ENCODE measurements at regions not wholly inside any gene's neighbourhood (a gene's known extent, or its start where the extent isn't known, plus 50 kb on each side); places are given as distances from the start of the nearest gene placed in this dataset.
"Not testable (repeated sequence)": the region's sequence is repeated elsewhere in the genome, so short reads cannot be mapped to it uniquely, and the experiment has no call there.

DNA sequence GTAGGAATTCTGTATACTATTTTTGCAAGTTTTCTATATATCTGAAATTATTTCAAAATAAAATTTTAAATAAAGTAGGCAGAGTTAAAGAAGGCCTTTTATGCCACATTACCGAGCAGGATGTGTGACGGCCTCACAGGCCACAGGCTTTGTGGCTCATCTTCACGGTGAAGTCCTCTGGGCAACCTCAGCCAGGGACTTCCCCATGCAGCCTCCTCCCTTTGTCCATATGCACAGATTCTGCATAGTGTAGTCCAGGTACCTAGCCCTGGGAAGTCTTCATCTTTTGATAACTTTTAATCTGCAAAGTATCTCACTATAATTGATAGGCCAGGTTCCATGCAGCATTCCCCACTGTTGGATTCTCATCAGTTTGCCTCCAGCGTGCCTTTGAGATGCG, 62.8 kb downstream of the ARHGAP11B start:
- not testable (repeated sequence) for H3K4me3 Mint-ChIP-seq (ENCODE audit: unreplicated experiment); H3K27me3 Mint-ChIP-seq (ENCODE audit: low read depth); H3K36me3 Mint-ChIP-seq (ENCODE audit: low read depth); H3K4me1 Mint-ChIP-seq (ENCODE audit: low read depth); H3K27ac Mint-ChIP-seq (ENCODE audit: unreplicated experiment); H3K9me3 Mint-ChIP-seq (ENCODE audit: low read depth); DNase-seq (ENCODE audit: low spot score)

DNA sequence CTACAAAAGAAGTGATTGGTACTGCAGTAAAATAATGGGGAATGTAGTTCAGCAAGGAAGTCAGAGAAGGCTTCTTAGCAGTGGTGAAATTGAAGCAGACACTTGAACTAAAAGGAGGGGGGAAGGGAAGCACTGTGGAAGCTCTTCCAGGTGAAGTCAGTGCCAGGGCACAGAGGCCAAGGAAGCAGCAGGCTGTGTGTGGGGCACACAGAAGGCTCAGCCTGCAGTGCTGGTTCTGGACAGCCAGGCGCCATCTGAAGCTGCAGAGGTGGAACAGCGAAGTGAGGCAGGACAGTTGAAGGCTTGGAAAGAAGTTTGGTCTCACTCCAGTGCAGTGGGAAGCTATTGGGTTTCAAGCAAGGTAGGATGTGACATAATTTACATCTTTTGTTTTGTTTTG, 64.2 kb downstream of the ARHGAP11B start:
- H3K9me3 Mint-ChIP-seq (ENCODE audit: low read depth); H3K4me3 Mint-ChIP-seq (ENCODE audit: unreplicated experiment); DNase-seq (ENCODE audit: low spot score); H3K4me1 Mint-ChIP-seq (ENCODE audit: low read depth); H3K27me3 Mint-ChIP-seq (ENCODE audit: low read depth); H3K36me3 Mint-ChIP-seq (ENCODE audit: low read depth); H3K27ac Mint-ChIP-seq (ENCODE audit: unreplicated experiment): not testable (repeated sequence)

DNA sequence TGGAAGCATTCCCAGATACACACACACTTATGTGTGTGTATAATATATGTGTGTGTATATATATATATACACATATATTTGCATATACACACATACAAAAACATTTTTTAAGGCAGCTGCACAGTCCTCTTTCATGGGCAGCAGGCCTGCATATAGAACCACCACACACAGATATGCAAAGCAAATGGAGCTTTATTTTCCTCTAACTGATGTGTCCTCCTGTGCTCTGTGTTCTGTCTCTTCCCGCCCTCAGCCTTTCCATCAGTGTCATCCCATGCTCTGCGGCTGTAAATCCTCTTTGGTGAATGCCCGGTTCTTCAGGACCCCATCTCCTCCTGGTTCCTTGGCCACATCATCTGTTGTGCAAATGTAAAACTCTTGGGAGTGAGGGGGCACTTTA, 69.9 kb downstream of the ARHGAP11B start:
- not testable (repeated sequence) for H3K27ac Mint-ChIP-seq (ENCODE audit: unreplicated experiment); H3K4me1 Mint-ChIP-seq (ENCODE audit: low read depth); H3K9me3 Mint-ChIP-seq (ENCODE audit: low read depth)

DNA sequence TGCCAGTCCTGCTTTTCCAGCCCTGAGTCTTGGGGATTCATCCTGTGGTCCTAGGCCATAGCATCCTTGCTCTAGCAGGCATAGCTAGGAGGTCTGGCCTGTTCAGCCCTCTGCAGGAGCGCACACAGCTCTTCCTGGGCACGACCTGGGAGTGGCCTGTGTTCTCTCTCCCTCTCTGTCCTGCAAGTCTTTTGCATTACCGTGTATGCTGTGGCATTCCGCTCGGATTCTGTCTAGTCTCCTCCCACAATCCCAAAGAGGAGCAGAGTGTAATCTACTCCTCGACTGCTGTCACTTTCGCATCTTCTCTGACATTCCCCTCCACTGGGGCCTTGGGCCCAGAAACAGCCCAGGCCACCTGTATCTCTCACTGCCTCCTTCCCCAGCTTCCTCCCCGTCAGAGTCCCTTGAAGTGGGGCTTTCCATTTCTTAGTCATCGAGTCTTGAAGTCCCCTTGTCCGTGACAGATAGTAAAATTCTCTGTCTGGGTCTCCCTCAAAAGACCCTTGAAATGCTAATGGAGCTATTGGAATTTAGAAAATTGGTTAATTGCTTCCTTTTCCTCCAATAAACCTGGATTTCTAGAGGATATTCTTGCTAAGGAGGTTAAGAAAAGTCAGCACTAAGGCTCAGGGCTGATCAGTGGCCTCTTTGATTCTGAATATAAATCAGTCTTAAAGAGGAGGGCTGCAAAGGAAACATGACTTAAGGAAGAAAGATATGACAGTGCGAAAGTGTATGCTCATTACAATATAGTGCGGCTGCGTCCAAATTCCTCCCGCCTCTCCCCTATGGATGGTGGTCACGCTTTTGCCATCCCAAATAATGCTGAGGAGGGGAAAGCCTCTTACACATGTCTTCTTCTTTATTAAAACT, 70.7 kb downstream of the ARHGAP11B start:
- not testable (repeated sequence) for H3K27ac Mint-ChIP-seq (ENCODE audit: unreplicated experiment); H3K36me3 Mint-ChIP-seq (ENCODE audit: low read depth); DNase-seq (ENCODE audit: low spot score); H3K4me3 Mint-ChIP-seq (ENCODE audit: unreplicated experiment); H3K27me3 Mint-ChIP-seq (ENCODE audit: low read depth); H3K9me3 Mint-ChIP-seq (ENCODE audit: low read depth); H3K4me1 Mint-ChIP-seq (ENCODE audit: low read depth)

More for the DNA sequence above, 69.9 kb downstream of the ARHGAP11B start:
- not testable (repeated sequence) for H3K4me3 Mint-ChIP-seq (ENCODE audit: unreplicated experiment); DNase-seq (ENCODE audit: low spot score); H3K36me3 Mint-ChIP-seq (ENCODE audit: low read depth); H3K27me3 Mint-ChIP-seq (ENCODE audit: low read depth)

DNA sequence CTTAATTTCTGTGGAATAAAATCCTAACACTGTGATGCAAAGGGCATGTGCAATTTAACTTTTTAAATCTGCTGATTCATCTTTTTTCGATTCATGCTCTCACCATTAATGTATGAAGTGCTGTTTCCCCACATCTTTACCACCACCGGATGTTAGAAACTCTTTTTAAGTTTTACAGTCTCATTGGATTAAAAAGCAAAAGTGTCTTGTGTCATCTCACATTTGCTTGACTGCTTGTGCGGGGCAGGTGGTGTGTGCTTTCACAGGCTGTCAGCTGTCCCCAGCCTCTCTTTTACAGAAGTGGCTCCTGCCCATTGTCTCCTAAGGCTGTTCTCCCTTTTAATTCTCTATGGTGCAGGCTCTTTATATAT, 71.4 kb downstream of the ARHGAP11B start:
- not testable (repeated sequence) for H3K4me1 Mint-ChIP-seq (ENCODE audit: low read depth); H3K36me3 Mint-ChIP-seq (ENCODE audit: low read depth); H3K4me3 Mint-ChIP-seq (ENCODE audit: unreplicated experiment); H3K27ac Mint-ChIP-seq (ENCODE audit: unreplicated experiment); DNase-seq (ENCODE audit: low spot score); H3K9me3 Mint-ChIP-seq (ENCODE audit: low read depth); H3K27me3 Mint-ChIP-seq (ENCODE audit: low read depth)

DNA sequence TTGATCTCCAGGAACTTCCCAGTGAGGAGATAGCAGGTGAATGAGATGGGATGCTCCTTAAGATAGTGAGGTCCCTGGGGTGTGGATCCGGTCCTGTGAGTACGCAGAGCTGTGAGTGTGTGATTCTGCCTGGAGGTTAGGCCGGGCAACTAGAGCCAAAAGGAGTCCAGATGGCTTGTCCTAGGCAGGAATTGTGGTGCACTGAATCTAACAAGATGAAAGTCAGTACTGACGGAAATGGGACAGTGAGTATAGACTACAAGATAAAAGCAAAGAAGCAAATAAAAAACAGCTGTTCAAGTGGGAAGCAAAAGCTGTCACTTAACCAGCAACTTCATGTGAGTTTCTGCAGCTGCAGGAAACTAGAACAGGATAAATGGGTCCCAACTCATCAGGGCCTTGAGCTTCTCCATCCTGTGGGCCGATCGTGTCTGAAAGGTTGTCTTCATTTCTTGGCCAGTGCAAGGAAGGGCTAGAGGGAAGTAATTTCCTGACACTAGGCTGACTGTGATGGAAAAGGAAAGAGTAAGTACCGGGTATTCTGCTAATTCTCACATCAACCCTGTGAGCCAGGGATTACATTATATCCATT, 74.2 kb downstream of the ARHGAP11B start:
- H3K27me3 Mint-ChIP-seq (ENCODE audit: low read depth); H3K4me1 Mint-ChIP-seq (ENCODE audit: low read depth); H3K27ac Mint-ChIP-seq (ENCODE audit: unreplicated experiment); H3K4me3 Mint-ChIP-seq (ENCODE audit: unreplicated experiment); DNase-seq (ENCODE audit: low spot score); H3K9me3 Mint-ChIP-seq (ENCODE audit: low read depth); H3K36me3 Mint-ChIP-seq (ENCODE audit: low read depth): not testable (repeated sequence)

DNA sequence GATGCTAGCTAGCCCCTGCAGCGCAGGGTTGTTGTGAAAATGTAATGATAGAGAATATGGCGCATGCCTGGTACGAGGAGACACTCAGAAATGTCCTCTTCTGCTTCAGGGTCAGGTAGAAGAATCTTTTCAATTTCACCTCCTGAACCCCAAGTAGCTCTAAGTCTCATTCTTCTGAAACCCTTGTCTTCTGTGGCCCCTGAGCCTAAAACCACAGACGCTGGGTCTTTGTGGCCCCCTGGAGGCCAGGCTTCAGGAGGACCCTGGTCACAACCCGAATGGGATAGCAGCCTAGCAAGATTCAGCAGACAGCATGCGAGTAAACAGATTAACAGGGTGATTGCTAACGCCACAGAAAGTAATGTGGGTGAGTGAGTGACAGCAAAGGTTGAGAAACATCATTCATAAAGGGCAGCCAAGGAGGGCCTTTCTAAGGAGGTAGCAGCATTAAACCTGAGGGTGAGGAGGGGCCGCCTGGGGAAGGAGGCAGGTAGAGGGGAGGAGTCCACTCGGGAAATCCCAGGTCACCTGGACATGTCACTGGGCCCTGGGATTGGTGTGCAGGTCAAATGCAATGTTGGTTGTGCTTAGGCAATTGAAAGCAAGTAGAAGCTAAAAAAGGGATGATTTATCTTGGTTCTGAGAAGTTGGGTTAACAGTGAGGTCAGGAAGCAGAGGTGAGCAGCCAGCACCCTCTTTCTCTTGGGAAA, 82.2 kb downstream of the ARHGAP11B start:
- H3K27ac Mint-ChIP-seq (ENCODE audit: unreplicated experiment), result not testable (repeated sequence)

DNA sequence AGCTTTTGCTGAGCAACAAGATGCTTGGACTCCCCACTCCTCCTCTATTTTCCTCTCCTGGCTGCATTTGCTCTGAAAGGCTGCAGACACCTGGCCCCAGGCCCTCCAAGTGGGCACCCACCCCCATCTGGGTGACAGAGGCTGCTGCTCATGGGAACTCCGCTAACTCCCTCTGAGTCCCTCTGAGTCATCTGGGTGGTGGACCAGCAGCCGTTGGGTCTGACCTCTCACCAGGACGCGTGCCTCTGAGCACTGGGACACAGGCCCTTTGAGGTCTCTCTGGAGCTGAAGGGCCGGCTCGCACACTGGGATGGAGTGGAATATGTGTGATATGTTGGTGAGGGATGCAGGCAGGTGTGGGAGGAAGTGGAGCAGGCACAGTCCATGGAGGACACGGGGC, 82.9 kb downstream of the ARHGAP11B start:
- not testable (repeated sequence) for H3K27ac Mint-ChIP-seq (ENCODE audit: unreplicated experiment); H3K27me3 Mint-ChIP-seq (ENCODE audit: low read depth); H3K4me1 Mint-ChIP-seq (ENCODE audit: low read depth); H3K4me3 Mint-ChIP-seq (ENCODE audit: unreplicated experiment); DNase-seq (ENCODE audit: low spot score); H3K9me3 Mint-ChIP-seq (ENCODE audit: low read depth); H3K36me3 Mint-ChIP-seq (ENCODE audit: low read depth)

More for the DNA sequence above, 82.2 kb downstream of the ARHGAP11B start:
- not testable (repeated sequence) for DNase-seq (ENCODE audit: low spot score); H3K4me3 Mint-ChIP-seq (ENCODE audit: unreplicated experiment); H3K27me3 Mint-ChIP-seq (ENCODE audit: low read depth); H3K9me3 Mint-ChIP-seq (ENCODE audit: low read depth); H3K36me3 Mint-ChIP-seq (ENCODE audit: low read depth); H3K4me1 Mint-ChIP-seq (ENCODE audit: low read depth)

DNA sequence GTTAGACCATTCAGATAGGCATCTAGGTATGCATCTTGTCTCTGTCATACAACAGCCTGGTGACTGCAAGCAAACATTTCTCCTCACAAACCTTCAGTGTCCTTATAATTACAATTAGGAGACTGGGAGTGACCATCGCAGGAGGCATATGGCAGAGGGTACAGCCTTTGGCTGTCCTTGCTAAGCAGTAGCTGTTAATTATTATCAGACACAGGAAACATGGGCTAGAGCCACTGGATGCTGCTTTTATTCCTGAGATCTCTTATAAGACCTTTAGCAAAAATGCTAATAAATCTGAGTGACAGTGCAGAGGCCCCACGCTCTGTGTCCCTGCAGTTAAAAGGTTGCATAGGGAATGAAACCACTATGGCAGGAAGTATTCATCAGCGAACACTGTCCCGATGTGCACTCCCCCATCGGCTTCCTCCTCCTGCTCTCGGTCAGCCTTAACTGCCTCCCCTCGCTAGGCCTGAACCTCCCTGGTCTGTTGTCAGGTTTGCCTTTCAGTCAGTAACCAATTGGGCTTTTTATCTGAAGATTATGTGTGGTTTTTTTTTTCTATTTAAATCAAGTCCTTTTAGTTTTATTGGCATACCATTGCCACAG, 92.2 kb downstream of the ARHGAP11B start:
- H3K36me3 Mint-ChIP-seq (ENCODE audit: low read depth); H3K4me3 Mint-ChIP-seq (ENCODE audit: unreplicated experiment); H3K9me3 Mint-ChIP-seq (ENCODE audit: low read depth); H3K27ac Mint-ChIP-seq (ENCODE audit: unreplicated experiment); H3K4me1 Mint-ChIP-seq (ENCODE audit: low read depth); DNase-seq (ENCODE audit: low spot score); H3K27me3 Mint-ChIP-seq (ENCODE audit: low read depth): not testable (repeated sequence)

DNA sequence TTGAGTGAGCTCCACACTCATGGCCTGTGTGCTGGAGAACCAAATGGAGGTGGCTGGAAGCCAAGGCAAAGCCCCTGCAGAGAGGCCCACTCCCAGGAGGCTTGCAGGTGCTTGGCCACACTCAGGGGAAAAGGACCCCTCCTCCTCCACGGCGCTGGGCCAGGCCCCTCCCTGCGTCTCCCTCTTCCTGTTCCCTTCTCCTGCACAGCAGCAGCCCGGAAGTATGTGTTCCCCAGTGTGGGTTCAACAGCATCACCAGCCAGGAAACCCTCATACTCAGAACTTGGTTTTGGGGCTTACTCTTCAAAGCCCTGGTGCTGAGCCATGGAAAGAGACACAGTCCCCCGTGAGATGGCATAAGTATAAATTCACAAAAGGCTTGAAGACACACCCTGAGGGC, 93.4 kb downstream of the ARHGAP11B start:
- not testable (repeated sequence) for H3K27me3 Mint-ChIP-seq (ENCODE audit: low read depth); H3K36me3 Mint-ChIP-seq (ENCODE audit: low read depth); H3K4me3 Mint-ChIP-seq (ENCODE audit: unreplicated experiment); H3K9me3 Mint-ChIP-seq (ENCODE audit: low read depth); H3K4me1 Mint-ChIP-seq (ENCODE audit: low read depth); DNase-seq (ENCODE audit: low spot score); H3K27ac Mint-ChIP-seq (ENCODE audit: unreplicated experiment)

DNA sequence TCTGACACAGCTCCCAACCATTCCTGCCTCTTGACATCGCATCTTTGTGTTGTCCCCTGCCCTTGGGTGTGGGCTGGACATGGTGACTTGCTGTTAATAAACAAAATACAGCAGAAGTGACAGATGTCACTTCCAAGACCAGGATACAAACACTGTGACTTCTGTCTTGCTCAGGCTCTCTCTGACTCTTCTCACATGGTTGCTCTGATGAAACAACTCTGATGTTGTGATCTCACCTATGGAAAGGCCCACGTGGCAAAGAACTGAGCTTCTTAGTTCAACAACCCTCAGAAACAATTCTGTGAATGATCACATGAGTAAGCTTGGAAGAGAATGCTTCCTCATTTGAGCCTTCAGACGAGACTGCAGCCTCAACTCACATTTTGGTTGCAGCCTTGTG, 94.9 kb downstream of the ARHGAP11B start:
- H3K36me3 Mint-ChIP-seq (ENCODE audit: low read depth); H3K27ac Mint-ChIP-seq (ENCODE audit: unreplicated experiment); H3K27me3 Mint-ChIP-seq (ENCODE audit: low read depth); H3K9me3 Mint-ChIP-seq (ENCODE audit: low read depth); H3K4me3 Mint-ChIP-seq (ENCODE audit: unreplicated experiment); H3K4me1 Mint-ChIP-seq (ENCODE audit: low read depth); DNase-seq (ENCODE audit: low spot score): not testable (repeated sequence)

DNA sequence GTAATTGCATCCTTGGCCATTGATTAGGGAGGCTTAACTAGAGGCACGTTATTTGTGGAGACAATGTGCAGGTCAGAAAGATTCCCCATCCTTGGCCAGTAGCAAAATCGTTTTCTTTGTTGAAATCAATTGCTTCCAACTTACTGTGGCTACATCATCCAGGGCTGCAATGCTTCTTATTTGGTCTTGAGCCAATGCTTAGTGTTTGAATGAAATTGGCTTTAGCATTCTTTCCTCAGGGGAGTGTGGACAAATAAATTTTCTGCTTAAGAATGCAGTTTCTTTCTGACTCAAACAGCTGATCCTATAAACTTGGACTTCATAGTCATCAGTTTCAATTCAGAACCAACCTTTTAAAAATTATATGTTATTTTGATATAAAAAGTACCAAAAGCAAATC, 95.6 kb downstream of the ARHGAP11B start:
- H3K36me3 Mint-ChIP-seq (ENCODE audit: low read depth); H3K27me3 Mint-ChIP-seq (ENCODE audit: low read depth); H3K4me1 Mint-ChIP-seq (ENCODE audit: low read depth); H3K27ac Mint-ChIP-seq (ENCODE audit: unreplicated experiment); H3K4me3 Mint-ChIP-seq (ENCODE audit: unreplicated experiment); H3K9me3 Mint-ChIP-seq (ENCODE audit: low read depth); DNase-seq (ENCODE audit: low spot score): not testable (repeated sequence)
